G401.6 (cell line): ENCODE measurements at regions not wholly inside any gene's neighbourhood (a gene's known extent, or its start where the extent isn't known, plus 50 kb on each side); places are given as distances from the start of the nearest gene placed in this dataset.
"Not testable (repeated sequence)": the region's sequence is repeated elsewhere in the genome, so short reads cannot be mapped to it uniquely, and the experiment has no call there.

Experiments used
- FAIRE-seq: peaks from 2 replicates; lab custom pipeline; 2012; peaks lifted over from hg19 to GRCh38; lab: Jason Lieb, UNC

GRCh38 chr22:47899894-47900293, 1137.4 kb downstream of the TBC1D22A start:
- no peak for FAIRE-seq

GRCh38 chr22:47898946-47899345, 1136.5 kb downstream of the TBC1D22A start:
- FAIRE-seq, result no peak

GRCh38 chr22:47891609-47892008, 1129.2 kb downstream of the TBC1D22A start:
- no peak for FAIRE-seq

GRCh38 chr22:47888817-47889216, 1126.4 kb downstream of the TBC1D22A start:
- no peak for FAIRE-seq

- FAIRE-seq, result no peak
Observed at GRCh38 chr22:47884775-47885174, 1122.3 kb downstream of the TBC1D22A start.

GRCh38 chr22:47884200-47884599, 1121.8 kb downstream of the TBC1D22A start:
- FAIRE-seq, result no peak

GRCh38 chr22:47883757-47884156, 1121.3 kb downstream of the TBC1D22A start:
- FAIRE-seq, result no peak

- no peak for FAIRE-seq
Observed at GRCh38 chr22:47879346-47879745, 1116.9 kb downstream of the TBC1D22A start.

GRCh38 chr22:47878460-47878859, 1116.0 kb downstream of the TBC1D22A start:
- no peak for FAIRE-seq

- FAIRE-seq, result no peak
Observed at GRCh38 chr22:47872761-47873535, 1110.5 kb downstream of the TBC1D22A start.

GRCh38 chr22:47865626-47866025, 1103.2 kb downstream of the TBC1D22A start:
- FAIRE-seq, result no peak

- FAIRE-seq, result no peak
Observed at GRCh38 chr22:47862394-47862793, 1099.9 kb downstream of the TBC1D22A start.

GRCh38 chr22:47860907-47861306, 1098.5 kb downstream of the TBC1D22A start:
- FAIRE-seq, result not testable (repeated sequence)

- no peak for FAIRE-seq
Observed at GRCh38 chr22:47859881-47860525, 1097.6 kb downstream of the TBC1D22A start.

GRCh38 chr22:47858773-47859306, 1096.4 kb downstream of the TBC1D22A start:
- no peak for FAIRE-seq

- no peak for FAIRE-seq
Observed at GRCh38 chr22:47854680-47855079, 1092.2 kb downstream of the TBC1D22A start.

GRCh38 chr22:47854251-47854650, 1091.8 kb downstream of the TBC1D22A start:
- FAIRE-seq, result no peak

GRCh38 chr22:47853750-47854149, 1091.3 kb downstream of the TBC1D22A start:
- no peak for FAIRE-seq

GRCh38 chr22:47851586-47851985, 1089.1 kb downstream of the TBC1D22A start:
- no peak for FAIRE-seq

- FAIRE-seq, result no peak
Observed at GRCh38 chr22:47850644-47851151, 1088.2 kb downstream of the TBC1D22A start.

- no peak for FAIRE-seq
Observed at GRCh38 chr22:47849576-47849975, 1087.1 kb downstream of the TBC1D22A start.

- FAIRE-seq, result no peak
Observed at GRCh38 chr22:47848184-47848920, 1085.9 kb downstream of the TBC1D22A start.
